HepG2 (cell line): ENCODE measurements at regions not wholly inside any gene's neighbourhood (a gene's known extent, or its start where the extent isn't known, plus 50 kb on each side); places are given as distances from the start of the nearest gene placed in this dataset.

Source experiments
- ARNT2 ChIP-seq: sonication (generic); formaldehyde crosslinking; IDR thresholded peaks from 2 replicates; pipeline ENCODE4 v1.8.0; 2022; ENCODE audit warnings: mild to moderate bottlenecking, low read depth, missing genetic modification reagents, moderate library complexity
- CCAR2 ChIP-seq: fragments of 200-400 bp; formaldehyde crosslinking; optimal IDR thresholded peaks from 2 replicates; pipeline ENCODE3; 2018; ENCODE audit warnings: low read depth, mild to moderate bottlenecking, low read length, moderate library complexity
- IKZF4 ChIP-seq: sonication (generic); formaldehyde crosslinking; IDR thresholded peaks from 2 replicates; pipeline ENCODE4 v1.5.1; 2020; ENCODE audit warnings: borderline replicate concordance, mild to moderate bottlenecking, low read depth, missing genetic modification reagents; ENCODE audit errors: not compliant biosample characterization
- TF ChIP-seq, protein P1 (sequence below), 2 experiments: sonication (generic) in 1 of 2; formaldehyde crosslinking in 1 of 2; IDR thresholded peaks; 2 replicates each; pipeline versions ENCODE4 v1.6.1 to v1.9.0; 2014 to 2022; ENCODE audit warnings: antibody characterized with exemption in 1 of 2, borderline replicate concordance in 1 of 2, inconsistent platforms in 1 of 2, low read depth in 1 of 2, missing genetic modification reagents in 1 of 2
- TF ChIP-seq, protein P2 (sequence below): IDR thresholded peaks from 2 replicates; pipeline ENCODE4 v1.6.1; 2016; ENCODE audit warnings: low read depth, control low read depth

DNA sequence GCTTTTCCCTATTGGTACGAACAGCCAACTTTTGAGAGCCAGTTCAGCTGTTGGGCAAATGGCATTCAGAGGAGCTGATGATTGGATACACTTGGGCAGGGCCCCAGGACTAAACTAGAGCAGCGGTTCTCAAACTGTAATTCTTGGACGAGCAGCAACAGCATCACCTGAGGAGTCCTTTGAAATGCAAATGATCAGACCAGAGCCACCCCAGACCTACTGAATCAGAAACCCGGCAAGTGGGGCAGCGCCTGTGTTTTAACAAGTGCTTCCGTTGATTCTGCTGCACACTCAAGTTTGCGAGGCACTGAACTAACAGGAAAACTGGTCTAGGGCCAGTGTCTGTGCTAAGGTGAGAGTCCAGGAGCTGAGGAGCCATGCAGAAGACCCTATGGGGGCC is 239.7 kb downstream of the UACA start (continued):
- TF ChIP-seq, protein P1, sequence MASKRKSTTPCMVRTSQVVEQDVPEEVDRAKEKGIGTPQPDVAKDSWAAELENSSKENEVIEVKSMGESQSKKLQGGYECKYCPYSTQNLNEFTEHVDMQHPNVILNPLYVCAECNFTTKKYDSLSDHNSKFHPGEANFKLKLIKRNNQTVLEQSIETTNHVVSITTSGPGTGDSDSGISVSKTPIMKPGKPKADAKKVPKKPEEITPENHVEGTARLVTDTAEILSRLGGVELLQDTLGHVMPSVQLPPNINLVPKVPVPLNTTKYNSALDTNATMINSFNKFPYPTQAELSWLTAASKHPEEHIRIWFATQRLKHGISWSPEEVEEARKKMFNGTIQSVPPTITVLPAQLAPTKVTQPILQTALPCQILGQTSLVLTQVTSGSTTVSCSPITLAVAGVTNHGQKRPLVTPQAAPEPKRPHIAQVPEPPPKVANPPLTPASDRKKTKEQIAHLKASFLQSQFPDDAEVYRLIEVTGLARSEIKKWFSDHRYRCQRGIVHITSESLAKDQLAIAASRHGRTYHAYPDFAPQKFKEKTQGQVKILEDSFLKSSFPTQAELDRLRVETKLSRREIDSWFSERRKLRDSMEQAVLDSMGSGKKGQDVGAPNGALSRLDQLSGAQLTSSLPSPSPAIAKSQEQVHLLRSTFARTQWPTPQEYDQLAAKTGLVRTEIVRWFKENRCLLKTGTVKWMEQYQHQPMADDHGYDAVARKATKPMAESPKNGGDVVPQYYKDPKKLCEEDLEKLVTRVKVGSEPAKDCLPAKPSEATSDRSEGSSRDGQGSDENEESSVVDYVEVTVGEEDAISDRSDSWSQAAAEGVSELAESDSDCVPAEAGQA (IDR thresholded peaks at IDR 0.05; ENCODE audit: low read depth) = no peak
- TF ChIP-seq, protein P1 (CRISPR knock-in tag; IDR thresholded peaks at IDR 0.05; ENCODE audit: borderline replicate concordance) = no peak
- no peak for TF ChIP-seq ARNT2 (CRISPR knock-in tag)
- TF ChIP-seq CCAR2 = no peak
- TF ChIP-seq, protein P2, sequence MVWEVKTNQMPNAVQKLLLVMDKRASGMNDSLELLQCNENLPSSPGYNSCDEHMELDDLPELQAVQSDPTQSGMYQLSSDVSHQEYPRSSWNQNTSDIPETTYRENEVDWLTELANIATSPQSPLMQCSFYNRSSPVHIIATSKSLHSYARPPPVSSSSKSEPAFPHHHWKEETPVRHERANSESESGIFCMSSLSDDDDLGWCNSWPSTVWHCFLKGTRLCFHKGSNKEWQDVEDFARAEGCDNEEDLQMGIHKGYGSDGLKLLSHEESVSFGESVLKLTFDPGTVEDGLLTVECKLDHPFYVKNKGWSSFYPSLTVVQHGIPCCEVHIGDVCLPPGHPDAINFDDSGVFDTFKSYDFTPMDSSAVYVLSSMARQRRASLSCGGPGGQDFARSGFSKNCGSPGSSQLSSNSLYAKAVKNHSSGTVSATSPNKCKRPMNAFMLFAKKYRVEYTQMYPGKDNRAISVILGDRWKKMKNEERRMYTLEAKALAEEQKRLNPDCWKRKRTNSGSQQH (CRISPR knock-in tag) = no peak
- no peak for TF ChIP-seq IKZF4 (CRISPR knock-in tag)
